ENCODE measurements at regions not wholly inside any gene's neighbourhood (a gene's known extent, or its start where the extent isn't known, plus 50 kb on each side); places are given as distances from the start of the nearest gene placed in this dataset.

GRCh38 chr1:192445839-192446489, 129.2 kb downstream of the RGS21 start:
- Histone ChIP-seq H3K9me3 (no peaks in the 10 kb centered on the region), H3K36me3 (no peaks in the 10 kb centered on the region), H3K4me3 (peak overlapping the region in 1 of 4 donors; percentile 7), H3K27ac (no peak overlapping the region), H3K27me3 (no peaks in the 10 kb centered on the region), H3K4me1 (peaks cover 0 to 4% (median 0%) of the 10 kb centered on the region in 4 donors)
- peak in 1 of 2 donors; percentile 29 for DNase-seq
- 14% methylated on average over 7 of the region's 7 CpGs for WGBS, 2 donors
- ATAC-seq (ENCODE audit: low FRiP score in 2 of 2), result peak in 1 of 2 donors; percentile 78
- no peak for TF ChIP-seq POLR2A (IDR thresholded peaks at IDR 0.05)
- no peak for TF ChIP-seq POLR2AphosphoS5 (IDR thresholded peaks at IDR 0.05)
- TF ChIP-seq EP300 (IDR thresholded peaks at IDR 0.05), result no peak
- TF ChIP-seq CTCF (IDR thresholded peaks at IDR 0.05), result peak; percentile 41 to 81 (median 76)

GRCh38 chr1:192448026-192448578, 127.5 kb upstream of the RGS1 start:
- TF ChIP-seq EP300 (IDR thresholded peaks at IDR 0.05) (no peak), POLR2AphosphoS5 (IDR thresholded peaks at IDR 0.05) (no peak), CTCF (IDR thresholded peaks at IDR 0.05) (no peak), POLR2A (IDR thresholded peaks at IDR 0.05) (no peak)

GRCh38 chr1:192453360-192453992, 122.1 kb upstream of the RGS1 start:
- Histone ChIP-seq H3K27me3 (no peaks in the 10 kb centered on the region), H3K9me3 (no peaks in the 10 kb centered on the region), H3K27ac (no peak overlapping the region), H3K36me3 (no peaks in the 10 kb centered on the region), H3K4me3 (no peak overlapping the region), H3K4me1 (no peaks in the 10 kb centered on the region)
- ATAC-seq (ENCODE audit: low FRiP score in 2 of 2) (no peak), DNase-seq (no peak)
- no peak for TF ChIP-seq POLR2AphosphoS5 (IDR thresholded peaks at IDR 0.05)
- TF ChIP-seq CTCF (IDR thresholded peaks at IDR 0.05), result no peak
- TF ChIP-seq POLR2A (IDR thresholded peaks at IDR 0.05), result no peak
- no peak for TF ChIP-seq EP300 (IDR thresholded peaks at IDR 0.05)
- WGBS, 2 donors, result 69 to 75% methylated on average over 8 of the region's 8 CpGs

More at GRCh38 chr1:192448026-192448578, 127.5 kb upstream of the RGS1 start:
- Histone ChIP-seq H3K4me1 (peaks cover 0 to 4% (median 0%) of the 10 kb centered on the region in 4 donors), H3K9me3 (no peaks in the 10 kb centered on the region), H3K27ac (no peak overlapping the region), H3K36me3 (no peaks in the 10 kb centered on the region), H3K4me3 (no peak overlapping the region), H3K27me3 (no peaks in the 10 kb centered on the region)
- ATAC-seq (ENCODE audit: low FRiP score in 2 of 2), result no peak
- DNase-seq, result no peak

- H3K9me3 ChIP-seq, result no peaks in the 10 kb centered on the region
- no peak for TF ChIP-seq POLR2AphosphoS5 (IDR thresholded peaks at IDR 0.05)
- TF ChIP-seq CTCF (IDR thresholded peaks at IDR 0.05), result no peak
- TF ChIP-seq EP300 (IDR thresholded peaks at IDR 0.05), result no peak
- no peak for TF ChIP-seq POLR2A (IDR thresholded peaks at IDR 0.05)
- DNase-seq (no peak), ATAC-seq (ENCODE audit: low FRiP score in 2 of 2) (no peak)
- no peaks in the 10 kb centered on the region for H3K4me1 ChIP-seq
- no peaks in the 10 kb centered on the region for H3K27me3 ChIP-seq
- H3K36me3 ChIP-seq, result no peaks in the 10 kb centered on the region
- H3K4me3 ChIP-seq, result no peak overlapping the region
- no peak overlapping the region for H3K27ac ChIP-seq
Measured at GRCh38 chr1:192459467-192459866, 116.1 kb upstream of the RGS1 start.

Measured in upper lobe of left lung (tissue), 6 donors.